Peyer's patch (tissue), 4 donors: ENCODE measurements at regions not wholly inside any gene's neighbourhood (a gene's known extent, or its start where the extent isn't known, plus 50 kb on each side); places are given as distances from the start of the nearest gene placed in this dataset.

Experiments used
- DNase-seq, 3 donors: peaks; one replicate each; pipeline ENCODE4 v3.0.0-alpha.2; 2017 to 2019
- H3K27ac ChIP-seq, 4 donors: fragments of 200-600 bp; sonication (generic); one replicate each; pipeline ENCODE4 v1.5.1; 2016 to 2019
- H3K27me3 ChIP-seq, 2 donors: fragments of 200-600 bp; sonication (generic); one replicate each; pipeline ENCODE4 v1.5.1; 2019
- H3K36me3 ChIP-seq, 3 donors: fragments of 200-600 bp; sonication (generic); one replicate each; pipeline ENCODE4 v1.5.1; 2016 to 2019
- H3K4me1 ChIP-seq, 4 donors: fragments of 200-600 bp; sonication (generic); one replicate each; pipeline ENCODE4 v1.5.1; 2016 to 2019
- H3K4me3 ChIP-seq, 4 donors: fragments of 200-600 bp; sonication (generic); 1 replicate in 3 of 4; 2 replicates in 1 of 4; pipeline ENCODE4 v1.5.1; 2016 to 2019; ENCODE audit warnings: mild to moderate bottlenecking in 1 of 4
- H3K9me3 ChIP-seq, 4 donors: fragments of 200-600 bp; sonication (generic); one replicate each; pipeline ENCODE4 v1.5.1; 2016 to 2019; ENCODE audit warnings: mild to moderate bottlenecking in 1 of 4
- CTCF ChIP-seq, 6 experiments: fragments of 450-650 bp in 4 of 6; fragments of 200-600 bp in 2 of 6; sonication (generic) in 1 of 6; IDR thresholded peaks; one replicate each; pipeline ENCODE4 v1.5.1; 2017 to 2019; ENCODE audit warnings: antibody characterized with exemption in 6 of 6, mild to moderate bottlenecking in 3 of 6, moderate library complexity in 1 of 6
- POLR2A ChIP-seq, 2 donors: fragments of 450-650 bp; IDR thresholded peaks; one replicate each; pipeline ENCODE4 v1.5.1; 2017; ENCODE audit warnings: antibody characterized with exemption in 2 of 2, mild to moderate bottlenecking in 2 of 2, moderate library complexity in 2 of 2

DNA sequence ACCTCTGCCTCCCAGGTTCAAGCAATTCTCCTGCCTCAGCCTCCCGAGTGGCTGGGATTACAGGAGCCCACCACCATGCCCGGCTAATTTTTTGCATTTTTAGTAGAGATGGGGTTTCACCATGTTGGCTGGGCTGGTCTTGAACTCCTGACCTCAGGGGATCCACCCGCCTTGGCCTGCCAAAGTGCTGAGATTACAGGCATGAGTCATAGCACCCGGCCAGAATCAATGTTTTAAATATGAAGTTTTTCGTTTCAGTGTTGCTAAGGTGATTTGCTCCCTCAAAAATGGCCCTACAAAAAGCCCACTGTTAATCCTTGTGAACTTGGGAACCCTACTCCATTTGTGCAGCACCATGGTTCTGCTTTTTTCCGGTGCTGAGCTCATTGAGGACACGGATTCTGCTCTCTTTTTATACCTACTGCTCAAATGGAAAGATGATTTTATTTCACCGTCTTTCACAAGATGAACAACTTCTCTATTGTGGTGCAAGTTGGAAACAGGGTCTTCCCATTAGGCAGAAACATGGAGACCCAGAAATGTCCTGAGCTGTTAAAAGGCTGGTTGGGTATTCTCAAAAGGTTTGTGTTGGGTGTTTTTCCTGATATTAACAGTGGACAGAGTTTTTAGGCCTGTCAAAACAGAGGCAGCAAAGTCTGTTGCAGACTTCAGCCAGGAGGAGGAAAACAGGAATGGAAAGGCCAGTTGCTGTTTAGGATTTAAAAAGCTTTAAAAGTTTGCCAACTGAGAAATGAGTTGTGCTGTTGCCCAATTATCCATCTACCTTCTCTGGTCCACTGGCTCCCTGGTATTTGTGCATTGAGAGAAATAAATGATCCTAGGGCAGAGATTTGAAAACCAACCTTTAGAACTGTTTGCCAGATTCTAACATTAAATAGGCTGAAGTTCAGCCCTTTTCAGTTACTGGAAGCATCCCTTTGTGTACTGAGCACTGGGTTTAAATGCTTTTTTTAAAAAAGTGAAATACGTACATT, 85.8 kb downstream of the ATP23 start:
- TF ChIP-seq CTCF (IDR thresholded peaks at IDR 0.05) (no peak), POLR2A (IDR thresholded peaks at IDR 0.05) (no peak)
- DNase-seq: no peak
- H3K4me1 ChIP-seq: no peaks in the 10 kb centered on the region
- H3K27ac ChIP-seq: no peak overlapping the region
- H3K9me3 ChIP-seq: no peaks in the 10 kb centered on the region
- no peak overlapping the region for H3K4me3 ChIP-seq
- no peaks in the 10 kb centered on the region for H3K36me3 ChIP-seq
- no peaks in the 10 kb centered on the region for H3K27me3 ChIP-seq

DNA sequence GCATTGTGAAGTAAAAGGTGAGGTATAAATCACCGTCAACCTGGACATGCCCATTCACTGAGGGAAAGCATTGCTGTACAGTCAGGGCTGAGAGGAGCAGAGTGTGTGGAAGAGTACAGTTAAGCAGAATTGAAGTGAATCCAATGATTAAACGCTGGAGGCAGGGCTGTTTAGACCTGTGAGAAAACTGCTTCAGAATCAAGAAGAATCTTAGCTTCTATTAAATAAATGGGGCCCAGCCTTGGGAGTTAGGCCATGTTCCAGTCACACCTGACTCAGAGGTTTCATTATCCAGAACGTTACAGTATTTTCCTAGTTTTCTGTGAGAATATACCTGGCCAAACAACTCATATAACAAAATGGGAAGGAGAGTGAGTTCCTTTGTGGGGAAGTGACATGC, 86.9 kb downstream of the ATP23 start:
- H3K27me3 ChIP-seq: no peaks in the 10 kb centered on the region
- no peaks in the 10 kb centered on the region for H3K4me1 ChIP-seq
- H3K27ac ChIP-seq: no peak overlapping the region
- H3K4me3 ChIP-seq: no peak overlapping the region
- H3K9me3 ChIP-seq: no peaks in the 10 kb centered on the region
- H3K36me3 ChIP-seq: no peaks in the 10 kb centered on the region
- TF ChIP-seq CTCF (IDR thresholded peaks at IDR 0.05) (no peak), POLR2A (IDR thresholded peaks at IDR 0.05) (no peak)
- DNase-seq: no peak

DNA sequence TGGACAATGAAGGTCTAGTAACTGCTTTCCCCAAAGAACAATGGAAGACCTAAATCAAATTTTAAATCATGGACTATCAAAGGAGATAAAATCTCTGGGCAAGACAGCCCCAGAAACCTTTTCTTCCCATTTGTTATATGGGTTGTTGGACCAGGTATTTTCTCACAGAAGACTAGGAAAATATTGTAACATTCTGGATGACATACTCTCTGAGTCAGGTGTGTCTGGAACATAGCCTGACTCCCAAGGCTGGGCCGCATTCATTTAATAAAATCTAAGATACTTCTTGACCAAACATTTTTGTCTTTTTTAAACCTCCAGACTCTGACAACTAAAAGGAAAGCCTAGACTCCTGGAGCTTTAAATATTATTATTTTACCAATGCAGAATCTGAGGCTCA, 87.9 kb downstream of the ATP23 start:
- Histone ChIP-seq H3K27ac (no peak overlapping the region), H3K27me3 (no peaks in the 10 kb centered on the region), H3K9me3 (no peaks in the 10 kb centered on the region), H3K4me3 (no peak overlapping the region), H3K36me3 (no peaks in the 10 kb centered on the region), H3K4me1 (no peaks in the 10 kb centered on the region)
- DNase-seq: no peak
- TF ChIP-seq CTCF (IDR thresholded peaks at IDR 0.05): no peak
- TF ChIP-seq POLR2A (IDR thresholded peaks at IDR 0.05): no peak

GRCh38 chr12:58030566-58031279, 89.4 kb downstream of the ATP23 start:
- H3K4me3 ChIP-seq: no peak overlapping the region
- no peak for DNase-seq
- H3K36me3 ChIP-seq: no peaks in the 10 kb centered on the region
- no peaks in the 10 kb centered on the region for H3K27me3 ChIP-seq
- TF ChIP-seq POLR2A (IDR thresholded peaks at IDR 0.05) (no peak), CTCF (IDR thresholded peaks at IDR 0.05) (no peak)
- H3K27ac ChIP-seq: no peak overlapping the region
- H3K4me1 ChIP-seq: no peaks in the 10 kb centered on the region
- no peaks in the 10 kb centered on the region for H3K9me3 ChIP-seq

DNA sequence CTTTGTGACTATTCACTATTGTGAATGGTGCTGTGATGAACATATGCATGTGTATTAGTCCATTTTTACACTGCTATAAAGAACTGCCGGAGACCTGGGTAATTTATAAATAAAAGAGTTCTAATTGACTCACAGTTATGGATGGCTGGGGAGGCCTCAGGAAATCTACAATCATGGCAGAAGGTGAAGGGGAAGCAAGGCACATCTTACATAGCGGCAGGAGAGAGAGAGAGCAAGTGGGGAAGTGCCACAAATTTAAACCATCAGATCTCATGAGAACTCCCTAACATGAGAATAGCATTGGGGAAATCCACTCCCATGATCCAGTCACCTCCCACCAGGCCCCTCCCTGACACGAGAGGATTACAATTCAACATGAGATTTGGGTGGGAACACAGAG, 90.8 kb downstream of the ATP23 start:
- no peak for TF ChIP-seq POLR2A (IDR thresholded peaks at IDR 0.05)
- TF ChIP-seq CTCF (IDR thresholded peaks at IDR 0.05): no peak
- Histone ChIP-seq H3K4me1 (no peaks in the 10 kb centered on the region), H3K27me3 (no peaks in the 10 kb centered on the region), H3K27ac (no peak overlapping the region), H3K9me3 (no peaks in the 10 kb centered on the region), H3K36me3 (no peaks in the 10 kb centered on the region), H3K4me3 (no peak overlapping the region)
- DNase-seq: no peak
